HG03103 (cell line): ENCODE measurements at regions not wholly inside any gene's neighbourhood (a gene's known extent, or its start where the extent isn't known, plus 50 kb on each side); places are given as distances from the start of the nearest gene placed in this dataset.

Source experiments
- ATAC-seq: cut with Tn5 transposase; IDR thresholded peaks from one replicate; pipeline ENCODE4 v1.9.1; 2021; ENCODE audit warnings: low read depth; ENCODE audit not compliant: unreplicated experiment

DNA sequence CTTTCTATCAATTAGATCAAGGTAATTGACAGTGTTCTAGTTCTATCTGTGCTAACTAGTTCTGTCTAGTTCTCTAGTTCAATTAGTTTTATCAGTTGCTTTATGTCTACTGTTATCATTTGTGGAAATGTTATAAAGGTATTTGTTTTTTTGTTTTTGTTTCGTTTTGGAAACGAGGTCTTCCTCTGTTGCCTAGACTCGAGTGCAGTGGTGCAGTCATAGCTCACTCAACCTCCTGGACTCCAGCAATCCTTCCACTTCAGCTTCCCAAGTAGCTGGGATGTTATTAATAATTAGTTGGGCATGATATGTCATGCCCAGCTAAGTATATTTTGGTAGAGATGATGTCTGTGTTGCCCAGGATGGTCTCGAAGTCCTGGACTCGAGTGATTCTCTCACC is 1682.8 kb upstream of the LRRTM1 start:
- ATAC-seq, result no peak

DNA sequence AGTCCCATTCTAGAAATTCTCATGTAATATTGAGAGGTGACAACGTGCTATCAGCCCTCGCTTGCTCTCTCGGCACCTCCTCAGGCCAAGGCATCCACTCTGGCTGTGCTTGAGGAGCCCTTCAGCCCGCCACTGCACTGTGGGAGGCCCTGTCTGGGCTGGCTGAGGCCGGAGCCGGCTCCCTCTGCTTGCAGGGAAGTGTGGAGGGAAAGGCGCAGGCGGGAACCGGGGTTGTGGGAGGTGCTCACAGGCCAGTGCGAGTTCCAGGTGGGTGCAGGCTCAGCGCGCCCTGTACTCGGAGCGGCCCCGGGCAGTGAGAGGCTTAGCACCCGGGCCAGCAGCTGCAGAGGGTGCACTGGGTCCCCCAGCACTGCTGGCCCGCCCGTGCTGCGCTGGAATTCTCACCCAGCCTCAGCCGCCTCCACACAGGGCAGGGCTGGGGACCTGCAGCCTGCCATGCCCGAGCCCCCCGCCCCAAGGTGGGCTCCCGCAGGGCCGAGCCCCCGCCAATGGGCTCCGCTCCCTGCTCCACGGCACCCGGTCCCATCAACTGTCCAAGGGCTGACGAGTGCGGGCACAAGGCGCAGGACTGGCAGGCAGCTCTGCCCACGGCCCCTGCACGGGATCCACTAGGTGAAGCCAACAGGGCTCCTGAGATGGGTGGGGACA is 1680.6 kb upstream of the LRRTM1 start:
- ATAC-seq, result no peak

- ATAC-seq, result no peak
These were observed 1677.0 kb upstream of the LRRTM1 start for GRCh38 chr2:81981585-81981984.

GRCh38 chr2:81979086-81979485 is 1674.5 kb upstream of the LRRTM1 start:
- ATAC-seq, result no peak

DNA sequence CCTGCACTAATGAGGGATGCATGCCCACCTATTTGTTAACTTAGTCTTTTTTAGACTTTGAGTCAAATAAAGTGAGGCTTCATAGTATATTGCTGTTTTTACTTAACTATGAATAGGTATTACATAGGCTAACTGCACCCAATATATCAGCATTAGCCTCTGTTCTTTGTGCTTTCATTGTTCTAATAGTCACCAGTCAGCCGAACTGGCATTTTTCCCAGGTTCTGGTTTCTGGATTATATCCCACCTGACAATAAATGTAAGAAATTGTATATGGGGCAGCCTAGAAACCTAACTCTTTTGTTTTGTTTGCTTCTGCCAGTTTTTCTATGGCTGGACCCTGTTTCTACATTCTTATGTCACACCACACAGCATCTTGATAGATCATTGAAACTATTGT is 1672.4 kb upstream of the LRRTM1 start:
- no peak for ATAC-seq

DNA sequence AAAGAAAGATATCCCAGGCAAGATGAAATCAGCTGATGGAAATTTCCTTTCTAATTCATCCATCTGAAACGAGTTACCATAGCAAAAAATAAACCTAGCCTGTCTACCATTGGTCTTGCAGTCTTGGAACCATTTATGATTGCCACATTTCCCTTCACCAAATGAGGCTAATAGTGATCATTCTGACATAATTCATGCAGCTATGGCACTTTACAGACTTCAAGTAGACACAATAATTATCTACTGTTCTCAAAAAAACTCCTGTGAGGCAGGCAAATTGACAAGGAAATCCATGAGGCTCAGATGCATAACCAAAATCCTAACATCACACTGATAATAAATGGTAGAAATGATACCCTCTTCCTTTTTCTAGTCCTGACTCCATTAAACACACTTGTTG is 1669.7 kb upstream of the LRRTM1 start:
- no peak for ATAC-seq

DNA sequence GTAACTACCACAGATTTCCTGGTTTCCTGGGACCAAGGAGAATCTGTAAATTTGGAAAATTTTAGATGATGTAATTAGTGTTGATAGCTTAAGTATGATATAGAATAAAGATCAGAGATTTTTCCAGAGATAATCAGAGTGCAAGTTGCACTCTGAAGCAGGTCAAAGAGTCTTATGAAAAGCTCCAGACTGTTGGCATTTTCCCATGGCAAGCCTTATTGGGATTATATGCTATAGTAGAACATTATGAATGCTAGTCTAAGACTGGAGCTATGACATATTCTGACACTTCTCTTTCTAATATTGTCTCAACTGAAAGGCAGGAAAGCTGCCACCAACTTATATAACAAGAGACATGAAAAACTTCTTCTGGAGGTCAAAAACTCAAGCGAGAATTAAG is 1638.3 kb upstream of the LRRTM1 start:
- no peak for ATAC-seq

GRCh38 chr2:81942136-81942680 is 1637.7 kb upstream of the LRRTM1 start:
- no peak for ATAC-seq

DNA sequence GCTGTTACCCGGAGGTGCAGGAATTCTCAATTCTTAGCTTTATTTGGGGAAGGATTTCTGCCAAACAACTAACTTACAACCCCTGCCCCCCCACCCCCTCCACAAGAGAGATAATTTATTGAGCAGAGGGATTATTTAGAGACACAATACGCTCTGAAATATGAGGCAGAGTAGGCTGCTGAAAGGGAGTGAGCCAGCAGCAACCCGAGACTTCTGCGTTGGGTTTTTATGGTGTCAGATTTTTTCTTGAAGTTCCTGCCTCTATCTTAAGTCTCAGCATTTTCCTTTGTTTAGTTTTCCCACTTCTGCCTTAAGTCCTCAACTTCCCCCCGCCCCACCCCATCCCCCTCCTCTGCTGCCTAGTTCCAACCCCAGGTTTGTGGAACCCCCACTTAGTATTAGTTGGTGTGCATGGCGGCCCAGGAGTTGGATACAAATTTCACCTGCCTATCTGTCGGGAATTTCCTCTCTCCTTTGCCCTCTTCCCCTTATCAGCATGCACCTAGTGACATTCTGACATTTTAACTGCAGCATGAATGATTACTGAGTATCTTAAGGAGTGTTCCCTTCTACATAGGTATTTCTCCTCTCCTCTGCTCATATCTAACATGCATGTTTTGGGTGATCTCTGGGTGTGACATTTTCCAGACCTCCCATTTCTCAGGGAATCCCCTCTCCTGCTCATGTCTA is 1635.9 kb upstream of the LRRTM1 start:
- no peak for ATAC-seq

- ATAC-seq, result no peak
These were observed 1633.4 kb upstream of the LRRTM1 start for GRCh38 chr2:81937944-81938343.

- ATAC-seq, result no peak
These were observed 1599.0 kb upstream of the LRRTM1 start for GRCh38 chr2:81903534-81903933.

DNA sequence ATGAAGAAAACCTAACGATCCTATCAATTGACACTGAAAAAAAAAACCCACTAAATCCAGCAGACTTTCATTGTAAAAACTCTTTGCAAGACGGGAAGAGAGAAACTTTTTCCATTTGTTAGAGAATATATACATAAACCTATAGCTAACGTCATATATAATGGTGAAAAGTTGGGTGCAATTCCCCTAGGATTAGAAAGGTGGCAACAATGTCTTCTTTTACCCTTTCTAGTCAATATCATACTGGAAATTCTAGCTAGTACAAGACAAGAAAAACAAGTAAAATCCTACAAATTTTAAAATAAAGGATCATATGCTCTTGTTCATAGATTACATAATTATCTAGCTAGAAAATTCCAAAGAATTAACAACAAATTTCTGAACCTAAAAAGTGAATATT is 1596.5 kb upstream of the LRRTM1 start:
- no peak for ATAC-seq

- no peak for ATAC-seq
These were observed 1591.2 kb upstream of the LRRTM1 start for GRCh38 chr2:81895620-81896250.

DNA sequence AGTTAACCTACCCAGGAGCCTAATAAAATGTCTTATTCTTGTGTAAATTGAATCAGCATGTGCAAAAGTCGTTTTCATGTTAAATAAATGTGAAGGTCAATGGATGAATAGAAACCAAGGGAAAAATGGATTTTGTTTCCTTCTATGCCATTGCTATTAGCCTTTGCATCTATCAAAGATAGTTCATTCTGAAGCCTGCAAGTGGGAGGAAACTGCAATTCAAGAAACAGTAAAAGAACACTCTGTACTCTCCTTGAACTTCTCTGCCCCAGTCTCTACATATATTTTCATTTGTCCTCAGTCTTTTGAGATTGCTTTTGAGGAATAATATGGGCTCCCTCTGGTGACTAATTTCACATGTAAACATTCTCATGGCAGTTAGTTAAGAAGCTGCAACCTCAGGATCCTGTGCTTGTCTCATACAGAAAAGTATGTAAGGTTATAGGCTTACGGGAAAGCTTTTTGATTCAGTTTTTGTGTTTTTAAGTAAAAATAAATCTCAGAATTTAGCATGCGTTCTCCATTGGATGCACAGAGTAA is 1590.0 kb upstream of the LRRTM1 start:
- no peak for ATAC-seq

DNA sequence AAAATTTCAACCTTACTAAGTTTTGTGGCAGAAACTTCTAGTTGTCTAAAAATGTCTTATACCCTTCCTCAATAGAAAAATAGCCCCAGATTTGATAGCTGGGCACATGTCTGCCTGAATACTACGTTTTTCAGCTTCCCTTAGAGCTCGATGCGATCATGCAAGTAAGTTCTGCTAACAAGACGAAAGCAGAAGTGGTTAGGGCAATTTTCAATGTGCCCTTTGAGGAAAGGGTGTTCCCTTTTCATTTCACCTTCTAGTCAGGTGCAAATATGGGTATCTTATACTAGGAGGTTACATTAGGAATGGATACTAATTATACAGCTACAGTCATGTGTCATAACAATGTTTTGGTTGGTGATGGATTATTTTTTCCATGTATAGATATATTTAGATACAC is 1572.1 kb upstream of the LRRTM1 start:
- no peak for ATAC-seq

DNA sequence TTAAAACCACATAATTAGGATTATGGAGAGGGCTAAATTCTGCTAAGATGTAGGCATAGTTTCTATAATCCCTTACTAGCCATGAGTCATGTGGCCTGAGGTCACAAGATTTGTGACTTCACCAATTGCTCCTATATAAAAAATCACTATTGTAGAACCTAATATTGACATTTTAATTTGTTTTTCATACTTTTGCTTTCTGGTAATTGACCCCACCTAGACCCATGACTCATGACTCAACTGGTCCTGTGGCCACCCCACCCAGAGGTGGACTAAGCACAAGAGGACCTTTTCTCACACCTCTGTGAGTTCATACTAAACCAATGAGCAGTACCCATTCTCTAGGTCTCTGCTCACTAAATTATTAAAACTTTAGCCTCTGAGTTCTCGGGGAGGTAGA is 1567.5 kb upstream of the LRRTM1 start:
- no peak for ATAC-seq

GRCh38 chr2:81870119-81870518 is 1565.6 kb upstream of the LRRTM1 start:
- ATAC-seq, result no peak

- ATAC-seq, result no peak
These were observed 1554.4 kb upstream of the LRRTM1 start for GRCh38 chr2:81858998-81859397.

GRCh38 chr2:81853341-81853740 is 1548.8 kb upstream of the LRRTM1 start:
- no peak for ATAC-seq

GRCh38 chr2:81852651-81853050 is 1548.1 kb upstream of the LRRTM1 start:
- ATAC-seq, result no peak

DNA sequence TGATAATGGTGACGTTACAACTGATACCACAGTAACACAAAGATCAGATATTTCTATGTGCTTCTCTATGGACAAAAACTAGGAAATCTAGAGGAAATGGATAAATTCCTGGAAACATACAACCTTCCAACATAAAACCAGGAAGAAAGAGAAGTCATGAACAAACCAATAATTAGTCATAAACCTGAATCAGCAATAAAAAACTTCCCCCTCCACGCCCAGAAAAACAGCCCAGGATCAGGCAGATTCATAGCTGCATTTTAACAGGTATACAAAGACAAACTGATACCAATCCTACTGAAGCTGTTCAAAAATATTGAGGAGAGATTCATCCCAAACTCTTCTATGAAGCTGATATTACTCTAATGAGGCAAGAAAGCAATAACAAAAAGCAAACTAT is 1535.2 kb upstream of the LRRTM1 start:
- no peak for ATAC-seq
